ENCODE measurements at regions not wholly inside any gene's neighbourhood (a gene's known extent, or its start where the extent isn't known, plus 50 kb on each side); places are given as distances from the start of the nearest gene placed in this dataset.

GRCh38 chr17:34825102-34825501 lies 136.2 kb downstream of the CCT6B start:
- no peak for DNase-seq

GRCh38 chr17:34823023-34823422 lies 138.2 kb downstream of the CCT6B start:
- no peak for DNase-seq

DNA sequence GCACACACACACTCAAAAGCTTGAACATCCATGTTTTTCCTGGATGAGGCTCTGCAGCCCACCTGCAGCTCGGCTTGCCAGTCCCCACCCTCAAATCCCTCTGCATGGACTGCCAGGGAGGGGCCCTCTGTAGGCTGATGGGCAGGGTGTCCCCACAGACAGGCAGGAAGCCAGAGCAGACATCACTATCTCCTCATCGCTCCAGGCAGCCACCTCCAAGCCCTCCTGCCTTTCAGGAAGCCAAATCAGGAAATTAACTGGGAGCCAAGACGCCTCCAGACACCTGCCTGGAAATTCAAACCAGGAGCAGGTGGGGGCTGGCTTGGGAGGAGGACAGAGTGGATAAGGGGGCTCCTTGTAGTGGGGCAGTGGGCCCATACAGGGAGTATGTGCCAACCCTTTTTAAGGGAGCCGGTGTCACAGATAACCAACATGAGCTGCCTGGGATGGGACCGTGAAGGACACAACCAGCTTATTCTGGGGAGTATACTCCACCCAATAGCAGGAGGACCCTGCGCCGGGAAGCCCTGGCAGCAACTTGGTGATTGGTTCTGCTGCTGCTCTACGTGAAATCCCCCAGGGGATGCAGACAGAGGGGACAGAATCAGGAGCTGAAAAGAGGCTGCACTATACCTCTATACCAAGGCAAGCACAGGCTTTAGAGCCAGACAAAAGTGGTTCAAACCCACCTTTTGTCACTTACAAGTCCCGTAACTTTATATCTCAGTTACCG lies 139.1 kb downstream of the CCT6B start:
- no peak for DNase-seq

GRCh38 chr17:34820922-34821321 lies 140.3 kb downstream of the CCT6B start:
- peak; percentile 8 for DNase-seq

GRCh38 chr17:34820248-34820801 lies 140.9 kb downstream of the CCT6B start:
- no peak for DNase-seq

DNA sequence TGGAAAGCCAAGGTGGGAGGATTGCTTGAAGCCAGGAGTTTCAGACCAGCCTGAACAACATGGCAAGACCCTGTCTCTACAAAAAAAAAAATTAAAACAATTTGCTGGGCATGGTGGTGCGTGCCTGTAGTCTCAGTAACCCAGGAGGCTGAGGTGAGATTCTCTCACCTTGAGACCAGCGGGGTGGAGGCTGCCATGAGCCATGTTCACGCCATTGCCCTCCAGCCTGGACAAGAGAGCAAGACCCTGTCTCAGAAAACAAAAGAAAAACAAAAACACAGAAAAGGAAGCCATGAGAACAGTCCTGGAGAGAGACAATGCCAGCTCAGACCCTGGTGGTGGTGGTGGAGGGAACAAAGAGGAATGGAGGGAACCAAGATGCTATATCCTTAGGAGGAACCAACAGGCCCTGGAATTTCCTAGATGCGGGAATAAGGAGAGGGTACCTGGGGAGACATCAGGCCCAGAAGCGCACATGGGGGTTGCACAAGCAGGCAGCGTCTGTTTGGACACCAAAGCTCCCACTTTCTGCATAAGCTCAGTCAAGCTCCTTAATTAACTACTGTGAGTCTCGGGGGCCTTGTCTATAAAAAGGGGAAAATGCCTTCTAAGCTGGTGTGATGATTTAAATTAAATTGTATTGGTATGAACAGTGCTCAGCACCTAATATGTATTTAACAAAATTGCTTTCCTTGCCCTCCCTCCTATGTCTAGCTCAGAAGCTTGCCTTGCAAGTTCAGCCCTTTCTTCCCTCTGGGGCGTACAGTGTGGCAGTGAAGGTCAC lies 143.8 kb downstream of the CCT6B start:
- DNase-seq, result no peak

DNA sequence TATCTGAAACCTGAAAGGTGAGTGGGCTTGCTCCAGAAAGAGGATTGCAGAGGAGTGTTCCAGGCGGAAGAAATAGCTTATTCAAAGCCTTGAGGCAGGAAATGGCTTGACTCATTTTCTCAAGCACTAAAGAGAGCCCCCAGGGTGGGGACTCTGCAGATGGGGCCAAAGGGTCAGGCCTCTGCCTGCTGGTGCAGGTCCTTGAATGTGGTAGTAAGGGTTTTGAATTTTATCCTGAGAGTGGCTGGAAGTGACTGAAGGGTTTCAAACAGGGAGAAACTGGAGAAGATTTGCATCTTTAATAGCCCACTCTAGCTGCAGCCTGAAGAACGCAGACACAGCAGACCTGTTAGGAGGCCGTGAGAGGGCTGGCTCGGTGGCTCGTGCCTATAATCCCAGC lies 144.4 kb downstream of the CCT6B start:
- no peak for DNase-seq

DNA sequence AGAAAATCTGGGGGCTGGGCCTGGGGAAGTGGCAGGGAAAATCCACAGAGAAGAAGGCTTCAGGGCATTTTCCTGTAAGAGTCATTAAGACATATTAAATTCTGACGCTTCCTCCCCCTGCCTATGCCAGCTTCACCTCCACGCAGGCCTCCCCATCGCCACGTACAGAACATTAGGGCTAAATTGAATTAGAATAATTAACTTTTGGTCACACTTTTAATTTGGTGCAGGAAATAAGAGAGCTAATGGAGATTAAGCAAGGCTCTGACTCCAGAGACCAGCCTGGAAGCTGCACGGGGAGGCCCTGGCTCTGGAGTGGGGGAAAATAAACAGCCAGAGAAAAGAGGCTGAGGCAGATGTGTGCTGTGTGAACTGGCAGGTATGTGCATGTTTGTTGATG lies 148.0 kb downstream of the CCT6B start:
- no peak for DNase-seq

DNA sequence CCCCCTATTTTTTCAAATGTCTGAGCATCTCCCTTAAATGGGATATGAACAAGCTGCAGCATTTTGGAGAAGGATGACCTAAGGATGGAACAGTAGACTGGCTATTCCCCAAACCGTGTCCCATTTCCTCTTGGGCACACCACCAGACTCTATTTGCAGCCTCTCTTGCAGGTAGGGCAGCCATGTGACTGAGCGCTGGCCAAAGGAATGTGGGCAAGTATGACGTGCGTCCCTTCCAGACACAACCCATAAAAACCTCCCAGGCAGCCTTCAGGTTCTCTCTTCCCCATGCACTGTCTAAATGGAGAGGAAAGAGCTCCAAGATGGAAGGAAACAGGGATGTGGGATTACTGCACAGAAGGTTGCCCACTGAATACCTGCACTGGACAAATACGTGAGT lies 149.7 kb downstream of the CCT6B start:
- DNase-seq, result no peak

DNA sequence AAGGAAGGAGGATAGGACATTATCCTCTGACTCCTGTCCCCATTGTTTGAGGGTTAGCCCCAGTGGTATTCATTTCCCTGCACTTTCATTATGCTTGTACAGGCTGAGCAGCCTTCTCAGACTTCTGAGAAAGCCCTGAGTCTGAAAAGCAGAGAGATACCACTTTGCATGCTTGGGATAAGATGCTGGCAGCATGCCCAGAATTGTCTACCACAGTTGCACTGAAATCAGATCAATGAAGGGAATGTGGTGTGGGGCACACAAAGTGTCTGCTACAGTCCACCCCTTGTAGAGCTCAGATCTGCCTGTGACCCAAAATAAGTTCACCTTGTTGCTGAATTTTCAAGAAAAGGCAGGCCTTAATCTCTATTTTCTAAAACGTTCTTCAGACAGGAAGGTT lies 160.6 kb downstream of the CCT6B start:
- DNase-seq, result peak; percentile 34

DNA sequence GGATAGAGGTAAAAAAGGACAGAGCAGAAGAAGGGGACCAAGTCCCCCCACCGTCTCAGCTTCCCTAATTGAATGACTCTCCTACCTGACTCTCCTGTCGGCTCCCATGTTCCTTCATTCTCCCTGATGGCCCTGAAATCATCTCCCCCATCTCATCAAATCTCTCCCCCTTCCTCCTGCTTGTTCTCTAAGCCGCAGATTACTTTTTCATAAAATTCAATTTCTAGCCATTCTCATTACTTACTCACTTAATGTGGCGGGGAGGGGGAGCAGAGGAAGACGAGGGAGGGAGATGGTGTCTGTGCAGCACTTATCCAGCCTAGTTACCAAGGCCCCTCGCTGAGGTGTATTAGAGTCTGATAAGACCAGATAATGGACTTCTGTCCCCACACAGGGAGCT lies 161.5 kb downstream of the CCT6B start:
- no peak for DNase-seq

DNA sequence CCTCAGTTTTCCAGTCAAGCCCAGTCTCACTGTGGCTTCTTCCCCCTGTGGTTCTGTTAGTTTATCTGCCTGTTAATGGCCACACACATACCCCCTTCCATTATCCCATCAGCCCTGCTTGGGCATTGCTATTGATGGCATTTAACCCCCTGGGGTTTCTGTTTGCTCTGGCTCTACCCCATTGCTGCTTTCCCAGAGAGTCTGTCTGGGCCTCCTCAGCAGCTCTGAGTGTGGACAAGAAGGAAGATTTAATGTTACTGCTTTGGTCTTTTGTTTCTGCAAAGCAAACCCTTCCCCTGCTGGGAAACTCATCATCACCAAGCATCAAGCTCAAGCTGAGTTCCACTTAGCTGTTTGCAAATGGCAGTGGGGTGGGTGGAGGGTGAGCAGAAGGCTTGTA lies 162.7 kb downstream of the CCT6B start:
- DNase-seq, result no peak

GRCh38 chr17:34797720-34798119 lies 163.5 kb downstream of the CCT6B start:
- peak; percentile 73 for DNase-seq

DNA sequence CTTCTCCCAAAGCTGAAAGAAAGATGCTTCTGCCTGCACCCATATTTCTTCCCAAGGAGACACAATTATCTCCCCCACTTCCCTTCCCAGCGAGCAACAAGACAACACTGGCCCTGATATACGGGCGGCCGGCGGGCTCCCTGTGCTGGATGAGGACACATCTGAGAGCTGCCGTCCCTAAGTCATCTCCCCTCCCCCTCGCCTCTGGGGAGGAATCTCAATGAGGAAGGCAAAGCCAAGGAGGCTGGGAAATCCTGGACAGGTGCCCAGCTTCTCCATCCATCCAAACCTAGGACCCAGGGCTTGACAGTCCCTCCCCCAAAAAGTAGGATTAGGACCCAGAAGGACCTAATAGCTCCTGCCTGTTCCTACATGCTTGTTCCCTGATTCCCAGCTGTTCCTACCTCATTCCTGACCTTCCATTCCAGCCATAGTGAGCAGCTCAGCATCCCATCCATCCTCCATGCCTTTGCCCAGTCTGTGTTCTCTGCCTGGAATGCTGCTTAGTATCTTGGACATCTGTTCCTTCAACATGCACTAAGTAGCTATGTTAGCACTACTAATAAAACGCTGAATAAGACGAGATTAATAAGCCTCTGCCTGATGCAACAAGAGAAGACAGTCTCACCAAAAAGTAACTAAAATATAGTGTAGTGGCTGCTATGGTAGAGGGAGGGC lies 167.9 kb downstream of the CCT6B start:
- no peak for DNase-seq

- DNase-seq, result no peak
These were observed 172.6 kb downstream of the CCT6B start for GRCh38 chr17:34788696-34789095.

DNA sequence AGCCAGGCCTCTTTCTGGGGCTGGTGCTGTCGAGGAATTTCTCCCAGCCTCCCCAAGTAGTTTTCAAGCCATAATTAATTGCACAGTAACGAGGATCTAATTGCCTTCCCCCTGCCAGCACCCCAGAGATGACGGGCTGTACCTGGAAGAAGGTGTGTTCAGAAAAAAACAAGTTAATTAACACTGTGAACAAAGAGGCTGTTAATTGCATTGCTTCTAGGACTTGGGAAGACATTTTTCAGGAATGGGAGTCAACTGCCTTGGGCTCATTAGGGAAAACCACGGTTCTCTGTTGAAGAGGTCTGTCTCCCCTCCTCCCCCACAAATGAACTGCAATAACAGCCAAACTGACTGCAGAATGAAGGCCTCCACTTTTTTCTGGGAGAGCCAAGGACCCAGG lies 176.7 kb downstream of the CCT6B start:
- DNase-seq, result no peak

DNA sequence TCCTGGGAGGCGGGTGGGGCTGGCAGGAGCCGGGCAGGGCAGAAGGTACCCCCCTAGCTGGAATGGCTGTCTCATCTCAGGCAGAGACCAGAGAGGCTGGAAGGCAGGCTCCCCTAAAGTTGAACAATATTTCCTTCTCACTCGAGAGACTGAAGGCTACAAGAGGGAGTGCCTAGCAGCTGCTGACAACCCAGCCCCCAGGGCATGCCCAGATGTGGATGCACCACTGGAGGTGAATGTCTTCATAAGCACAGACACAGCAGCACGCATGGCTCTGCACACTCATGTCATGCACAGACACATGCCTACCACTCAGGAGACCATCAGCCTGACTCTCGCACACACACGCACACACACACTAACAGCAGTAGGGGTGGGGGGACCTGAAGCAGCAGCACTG lies 179.0 kb downstream of the CCT6B start:
- no peak for DNase-seq

GRCh38 chr17:34781571-34782108 lies 179.6 kb downstream of the CCT6B start:
- DNase-seq, result no peak

- DNase-seq, result no peak
These were observed 180.2 kb downstream of the CCT6B start for GRCh38 chr17:34781071-34781470.

- no peak for DNase-seq
These were observed 180.8 kb downstream of the CCT6B start for GRCh38 chr17:34780438-34780837.

DNA sequence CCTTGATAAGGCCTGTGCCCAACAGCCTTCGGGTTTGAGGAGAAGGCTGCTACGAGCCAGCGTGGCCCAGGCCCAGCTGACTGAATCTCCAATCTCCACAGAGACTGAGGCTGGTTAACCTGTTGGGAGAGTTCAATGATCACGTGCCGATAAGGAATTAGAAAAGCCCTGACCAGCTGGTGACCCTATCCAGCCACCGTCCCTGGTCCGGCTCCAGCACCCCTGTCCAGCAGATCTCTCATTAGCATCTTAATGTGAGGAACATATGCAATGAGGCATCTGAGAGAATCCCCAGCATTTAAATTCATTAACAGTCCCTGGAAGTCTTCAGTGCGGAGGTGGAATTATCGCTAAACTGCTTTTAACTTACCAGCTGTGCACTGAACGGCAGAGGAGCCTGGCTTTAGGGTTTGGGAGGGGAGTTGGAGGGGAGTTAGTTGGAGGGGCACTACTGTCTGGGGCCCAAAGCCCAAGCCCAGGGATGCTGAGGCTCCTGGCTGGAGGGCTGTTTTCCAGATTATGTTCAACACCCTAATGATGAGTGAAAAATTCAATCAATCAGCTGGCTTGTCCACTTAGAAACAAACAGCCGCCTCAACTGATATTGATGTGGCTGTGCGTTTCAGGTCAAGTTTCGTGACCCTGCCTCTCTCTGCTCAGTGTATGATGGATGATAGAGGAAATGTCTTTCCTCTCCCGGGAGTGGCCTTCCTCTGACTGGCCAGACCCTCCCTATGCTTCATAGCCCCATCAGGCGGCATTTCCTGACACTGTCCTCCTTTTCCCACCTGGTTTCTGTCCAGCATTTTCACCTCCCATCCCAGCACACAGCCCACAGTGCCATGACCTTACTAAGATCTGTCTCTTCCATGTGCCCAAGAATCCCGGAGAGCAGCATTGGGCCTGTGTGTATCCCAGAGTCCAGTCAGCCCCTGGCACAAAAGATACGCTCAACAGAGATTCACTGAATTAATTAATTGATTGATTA lies 184.5 kb downstream of the CCT6B start:
- DNase-seq, result no peak

- DNase-seq, result no peak
These were observed 188.2 kb downstream of the CCT6B start for GRCh38 chr17:34773036-34773435.
